GM12878 (cell line): ENCODE measurements at regions not wholly inside any gene's neighbourhood (a gene's known extent, or its start where the extent isn't known, plus 50 kb on each side); places are given as distances from the start of the nearest gene placed in this dataset.

Source experiments
- ATAC-seq: fragments of 200-7000 bp; cut with Tn5 transposase; 3 replicates; pipeline ENCODE4 v1.9.1; 2020; ENCODE audit warnings: mild to moderate bottlenecking, moderate library complexity
- BruUV-seq: library from RNA; stranded (reverse); fragments of 400-500 nt; replicated peaks from 2 replicates; lab custom pipeline; 2021; lab: Mats Ljungman, UMichigan
- CTCF ChIA-PET: fragments of 300-600 bp; sonication (Branson Sonifier 250); formaldehyde crosslinking; extraction: SDS; loops from one replicate; lab custom pipeline; 2021; ENCODE audit warnings: inconsistent platforms; lab: Yijun Ruan, JAX
- POLR2A ChIA-PET: fragments of 350-600 bp; formaldehyde crosslinking; extraction: SDS; loops from one replicate; lab custom pipeline; 2021; ENCODE audit warnings: inconsistent platforms; lab: Charles Lee
- RAD21 ChIA-PET: fragments of 300-600 bp; sonication (Branson Sonifier 250); formaldehyde crosslinking; loops from one replicate; lab custom pipeline; 2023; ENCODE audit warnings: antibody characterized with exemption; ENCODE audit not compliant: unreplicated experiment; lab: Charles Lee
- SMC1A ChIA-PET: fragments of 300-600 bp; sonication (Branson Sonifier 250); formaldehyde crosslinking; loops from one replicate; lab custom pipeline; 2023; ENCODE audit not compliant: unreplicated experiment, uncharacterized antibody; lab: Charles Lee
- DNase-seq: peaks from one replicate; pipeline ENCODE4 v3.0.0-alpha.2; 2011; ENCODE audit warnings: low read depth, low spot score
- FAIRE-seq: peaks from 3 replicates; lab custom pipeline; 2011; peaks lifted over from hg19 to GRCh38; lab: Jason Lieb, UNC
- H2AFZ ChIP-seq: 2 replicates; pipeline ENCODE4 v1.6.0; 2011; ENCODE audit warnings: low read depth, low read length, control low read depth; ENCODE audit not compliant: control insufficient read depth
- H3K27ac ChIP-seq: 2 replicates; pipeline ENCODE4 v1.5.1; 2011; ENCODE audit warnings: control low read depth; ENCODE audit not compliant: control insufficient read depth, insufficient read depth
- H3K27me3 ChIP-seq, 2 experiments: replicated peaks in 1 of 2; 2 replicates each; pipeline versions ENCODE4 v1.6.0 to v1.6.1; 2011; ENCODE audit warnings: low read length in 1 of 2; ENCODE audit not compliant: control insufficient read depth in 2 of 2, insufficient read depth in 2 of 2
- H3K36me3 ChIP-seq, 2 experiments: 2 replicates each; pipeline ENCODE4 v1.5.1; 2011; ENCODE audit warnings: low read length in 1 of 2; ENCODE audit not compliant: control insufficient read depth in 2 of 2, insufficient read depth in 2 of 2
- H3K4me1 ChIP-seq: 2 replicates; pipeline ENCODE4 v1.6.1; 2011; ENCODE audit warnings: mild to moderate bottlenecking, low read length, moderate library complexity, mixed read lengths; ENCODE audit not compliant: control insufficient read depth, insufficient read depth
- H3K4me2 ChIP-seq: 2 replicates; pipeline ENCODE4 v1.6.0; 2011; ENCODE audit warnings: control low read depth; ENCODE audit not compliant: control insufficient read depth, insufficient read depth
- H3K4me3 ChIP-seq: fragments of 200-600 bp; sonication (generic); 2 replicates; pipeline ENCODE4 v1.5.1; 2016
- H3K79me2 ChIP-seq: 2 replicates; pipeline ENCODE4 v1.6.0; 2011; ENCODE audit warnings: low read length; ENCODE audit not compliant: control insufficient read depth, insufficient read depth
- H3K9ac ChIP-seq: 2 replicates; pipeline ENCODE4 v1.8.0; 2011; ENCODE audit warnings: low read length, control low read depth, mixed read lengths; ENCODE audit not compliant: control insufficient read depth, insufficient read depth
- H3K9me3 ChIP-seq: replicated peaks from 3 replicates; pipeline ENCODE4 v1.5.1; 2011; ENCODE audit warnings: mild to moderate bottlenecking, low read length; ENCODE audit not compliant: control insufficient read depth, insufficient read depth
- H4K20me1 ChIP-seq: 2 replicates; pipeline ENCODE4 v1.6.0; 2011; ENCODE audit not compliant: control insufficient read depth, insufficient read depth
- FOXK2 ChIP-seq: fragments of 450-650 bp; IDR thresholded peaks from 2 replicates; pipeline ENCODE4 v1.6.1; 2017; ENCODE audit warnings: mild to moderate bottlenecking, moderate library complexity
- MEF2A ChIP-seq: IDR thresholded peaks from 2 replicates; pipeline ENCODE4 v1.6.1; 2011; ENCODE audit warnings: low read depth, mild to moderate bottlenecking, low read length, moderate library complexity; ENCODE audit not compliant: insufficient read depth
- SRF ChIP-seq, 2 experiments: IDR thresholded peaks; 2 replicates each; pipeline ENCODE4 v1.6.1; 2011; ENCODE audit warnings: low read depth in 2 of 2, low read length in 2 of 2, mild to moderate bottlenecking in 1 of 2, moderate library complexity in 1 of 2
- STAT3 ChIP-seq: IDR thresholded peaks from 2 replicates; pipeline ENCODE4 v1.6.1; 2011; ENCODE audit warnings: low read depth, low read length, improper control_type of control experiment
- WGBS: methylation state at CpG from one replicate; pipeline ENCODE4 v1.1.6; 2016; ENCODE audit warnings: low lambda C conversion rate; ENCODE audit not compliant: insufficient replicate concordance, insufficient coverage; ENCODE audit errors: missing lambda C conversion rate; 5-methylcytosine and 5-hydroxymethylcytosine counted together
- in situ Hi-C: fragments of 300-500 bp; cut with MboI; formaldehyde crosslinking; loops from 9 replicates; pipeline ENCODE4 v1.14.3; 2018; ENCODE audit warnings: mixed read lengths
- intact Hi-C: fragments of 100-400 bp; cut with micrococcal nuclease; formaldehyde crosslinking; loops from one replicate; pipeline ENCODE4 v1.14.2; 2022; ENCODE audit not compliant: unreplicated experiment
- TF ChIP-seq, protein P1 (sequence below): fragments of 450-650 bp; IDR thresholded peaks from 2 replicates; pipeline ENCODE4 v1.6.1; 2017; ENCODE audit warnings: mild to moderate bottlenecking
- TF ChIP-seq, protein P2 (sequence below): fragments of 450-650 bp; IDR thresholded peaks from 2 replicates; pipeline ENCODE4 v1.6.1; 2017; ENCODE audit warnings: low read depth, mild to moderate bottlenecking, moderate library complexity
- TF ChIP-seq, protein P3 (sequence below): IDR thresholded peaks from 2 replicates; pipeline ENCODE4 v1.6.1; 2011; ENCODE audit warnings: low read depth, low read length, improper control_type of control experiment, borderline replicate concordance

GRCh38 chr10:4217653-4218052 is 432.6 kb upstream of the KLF6 start:
- POLR2A ChIA-PET, result no interaction called here
- WGBS, result 49% methylated on average over 9 of the region's 9 CpGs
- Histone ChIP-seq H3K4me2 (no peak overlapping the region), H3K9ac (no peak overlapping the region), H3K27me3 (peaks cover 0 to 1% of the 10 kb centered on the region in 2 experiments; a peak in 3 of 4 replicates), H2AFZ (no peak overlapping the region), H4K20me1 (no peaks in the 10 kb centered on the region), H3K79me2 (no peaks in the 10 kb centered on the region), H3K4me1 (no peaks in the 10 kb centered on the region), H3K27ac (no peak overlapping the region), H3K36me3 (no peaks in the 10 kb centered on the region), H3K9me3 (no peaks in the 10 kb centered on the region), H3K4me3 (no peak overlapping the region)
- RAD21 ChIA-PET, result no interaction called here
- intact Hi-C loops, result no loop called here
- FAIRE-seq, result no peak
- TF ChIP-seq, protein P1, sequence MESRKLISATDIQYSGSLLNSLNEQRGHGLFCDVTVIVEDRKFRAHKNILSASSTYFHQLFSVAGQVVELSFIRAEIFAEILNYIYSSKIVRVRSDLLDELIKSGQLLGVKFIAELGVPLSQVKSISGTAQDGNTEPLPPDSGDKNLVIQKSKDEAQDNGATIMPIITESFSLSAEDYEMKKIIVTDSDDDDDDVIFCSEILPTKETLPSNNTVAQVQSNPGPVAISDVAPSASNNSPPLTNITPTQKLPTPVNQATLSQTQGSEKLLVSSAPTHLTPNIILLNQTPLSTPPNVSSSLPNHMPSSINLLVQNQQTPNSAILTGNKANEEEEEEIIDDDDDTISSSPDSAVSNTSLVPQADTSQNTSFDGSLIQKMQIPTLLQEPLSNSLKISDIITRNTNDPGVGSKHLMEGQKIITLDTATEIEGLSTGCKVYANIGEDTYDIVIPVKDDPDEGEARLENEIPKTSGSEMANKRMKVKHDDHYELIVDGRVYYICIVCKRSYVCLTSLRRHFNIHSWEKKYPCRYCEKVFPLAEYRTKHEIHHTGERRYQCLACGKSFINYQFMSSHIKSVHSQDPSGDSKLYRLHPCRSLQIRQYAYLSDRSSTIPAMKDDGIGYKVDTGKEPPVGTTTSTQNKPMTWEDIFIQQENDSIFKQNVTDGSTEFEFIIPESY, result no peak
- TF ChIP-seq STAT3 (no peak), FOXK2 (no peak), SRF (IDR thresholded peaks at IDR 0.05; ENCODE audit: low read depth in 2 of 2, low read length in 2 of 2) (no peak), MEF2A (no peak)
- TF ChIP-seq, protein P2, sequence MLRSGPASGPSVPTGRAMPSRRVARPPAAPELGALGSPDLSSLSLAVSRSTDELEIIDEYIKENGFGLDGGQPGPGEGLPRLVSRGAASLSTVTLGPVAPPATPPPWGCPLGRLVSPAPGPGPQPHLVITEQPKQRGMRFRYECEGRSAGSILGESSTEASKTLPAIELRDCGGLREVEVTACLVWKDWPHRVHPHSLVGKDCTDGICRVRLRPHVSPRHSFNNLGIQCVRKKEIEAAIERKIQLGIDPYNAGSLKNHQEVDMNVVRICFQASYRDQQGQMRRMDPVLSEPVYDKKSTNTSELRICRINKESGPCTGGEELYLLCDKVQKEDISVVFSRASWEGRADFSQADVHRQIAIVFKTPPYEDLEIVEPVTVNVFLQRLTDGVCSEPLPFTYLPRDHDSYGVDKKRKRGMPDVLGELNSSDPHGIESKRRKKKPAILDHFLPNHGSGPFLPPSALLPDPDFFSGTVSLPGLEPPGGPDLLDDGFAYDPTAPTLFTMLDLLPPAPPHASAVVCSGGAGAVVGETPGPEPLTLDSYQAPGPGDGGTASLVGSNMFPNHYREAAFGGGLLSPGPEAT, result no peak
- TF ChIP-seq, protein P3, sequence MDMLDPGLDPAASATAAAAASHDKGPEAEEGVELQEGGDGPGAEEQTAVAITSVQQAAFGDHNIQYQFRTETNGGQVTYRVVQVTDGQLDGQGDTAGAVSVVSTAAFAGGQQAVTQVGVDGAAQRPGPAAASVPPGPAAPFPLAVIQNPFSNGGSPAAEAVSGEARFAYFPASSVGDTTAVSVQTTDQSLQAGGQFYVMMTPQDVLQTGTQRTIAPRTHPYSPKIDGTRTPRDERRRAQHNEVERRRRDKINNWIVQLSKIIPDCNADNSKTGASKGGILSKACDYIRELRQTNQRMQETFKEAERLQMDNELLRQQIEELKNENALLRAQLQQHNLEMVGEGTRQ, result no peak
- no peak for DNase-seq
- in situ Hi-C loops, result no loop called here
- SMC1A ChIA-PET, result no interaction called here
- no TSS peak for BruUV-seq
- no peak for ATAC-seq
- CTCF ChIA-PET, result no interaction called here
